ENCODE measurements at regions not wholly inside any gene's neighbourhood (a gene's known extent, or its start where the extent isn't known, plus 50 kb on each side); places are given as distances from the start of the nearest gene placed in this dataset.

GRCh38 chr2:156647377-156648010 is 211.3 kb downstream of the GPD2 start:
- DNase-seq = no peak

GRCh38 chr2:156648522-156648921 is 212.3 kb downstream of the GPD2 start:
- DNase-seq = no peak

GRCh38 chr2:156649596-156649995 is 213.4 kb downstream of the GPD2 start:
- no peak for DNase-seq

GRCh38 chr2:156652691-156653090 is 216.5 kb downstream of the GPD2 start:
- no peak for DNase-seq

GRCh38 chr2:156653675-156654074 is 217.5 kb downstream of the GPD2 start:
- no peak for DNase-seq

GRCh38 chr2:156657809-156658208 is 221.6 kb downstream of the GPD2 start:
- DNase-seq = no peak

GRCh38 chr2:156659694-156660093 is 223.5 kb downstream of the GPD2 start:
- no peak for DNase-seq

- no peak for DNase-seq
Observed at GRCh38 chr2:156663757-156664409, 227.7 kb downstream of the GPD2 start.

GRCh38 chr2:156666130-156666785 is 230.1 kb downstream of the GPD2 start:
- no peak for DNase-seq

GRCh38 chr2:156670104-156670503 is 233.9 kb downstream of the GPD2 start:
- no peak for DNase-seq

- no peak for DNase-seq
Observed at GRCh38 chr2:156671706-156672361, 235.7 kb downstream of the GPD2 start.

GRCh38 chr2:156672556-156673332 is 236.6 kb downstream of the GPD2 start:
- DNase-seq = no peak

GRCh38 chr2:156673333-156673615 is 237.1 kb downstream of the GPD2 start:
- DNase-seq = no peak

GRCh38 chr2:156673981-156674380 is 237.8 kb downstream of the GPD2 start:
- no peak for DNase-seq

- DNase-seq = no peak
Observed at GRCh38 chr2:156675896-156676295, 239.7 kb downstream of the GPD2 start.

GRCh38 chr2:156679820-156680219 is 243.6 kb downstream of the GPD2 start:
- no peak for DNase-seq

- DNase-seq = no peak
Observed at GRCh38 chr2:156680266-156680665, 244.1 kb downstream of the GPD2 start.

- DNase-seq = no peak
Observed at GRCh38 chr2:156687126-156687525, 250.9 kb downstream of the GPD2 start.

GRCh38 chr2:156687715-156688114 is 251.5 kb downstream of the GPD2 start:
- no peak for DNase-seq

- no peak for DNase-seq
Observed at GRCh38 chr2:156689939-156690338, 253.8 kb downstream of the GPD2 start.

GRCh38 chr2:156691014-156691413 is 254.8 kb downstream of the GPD2 start:
- no peak for DNase-seq

GRCh38 chr2:156695020-156695419 is 258.8 kb downstream of the GPD2 start:
- no peak for DNase-seq

GRCh38 chr2:156695595-156695994 is 259.4 kb downstream of the GPD2 start:
- DNase-seq = no peak

Data from NCI-H2081 treated with DMSO at 0.1 percent for 48 hours (cell line).